PFSK-1 (cell line): ENCODE measurements at regions not wholly inside any gene's neighbourhood (a gene's known extent, or its start where the extent isn't known, plus 50 kb on each side); places are given as distances from the start of the nearest gene placed in this dataset.

Source experiments
- POLR2AphosphoS5 ChIP-seq: IDR thresholded peaks from 2 replicates; pipeline ENCODE4 v1.6.1; 2012; ENCODE audit warnings: low read depth, mild to moderate bottlenecking, control low read depth, low read length, moderate library complexity
- TAF1 ChIP-seq: IDR thresholded peaks from 2 replicates; pipeline ENCODE4 v1.6.1; 2012; ENCODE audit warnings: low read length, control low read depth, borderline replicate concordance; ENCODE audit not compliant: insufficient read depth

DNA sequence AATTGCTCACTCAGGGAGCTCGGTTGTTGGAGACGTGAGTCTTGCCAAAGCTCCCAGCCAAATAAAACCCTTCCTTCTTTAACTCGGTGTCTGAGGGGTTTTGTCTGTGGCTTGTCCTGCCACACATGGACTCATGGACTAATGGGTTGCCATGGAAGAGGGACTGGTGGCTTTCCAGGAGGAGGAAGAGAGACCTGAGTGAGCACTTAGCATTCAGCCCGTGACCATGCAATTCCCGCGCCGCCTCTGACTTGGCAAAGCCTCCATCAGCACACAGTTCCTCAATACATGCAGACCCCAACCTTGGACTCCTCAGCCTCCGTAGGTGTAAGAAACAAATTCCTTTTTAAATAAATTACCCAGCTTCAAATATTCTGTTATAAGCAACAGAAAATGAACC lies 57.3 kb upstream of the TMEM18 start:
- no peak for TF ChIP-seq POLR2AphosphoS5
- TF ChIP-seq TAF1: no peak
